Stomach (tissue), 8 donors: ENCODE measurements at regions not wholly inside any gene's neighbourhood (a gene's known extent, or its start where the extent isn't known, plus 50 kb on each side); places are given as distances from the start of the nearest gene placed in this dataset.

Experiments
- DNase-seq, 2 donors: peaks; one replicate each; pipeline versions ENCODE4 v3.0.0 to v3.0.0-alpha.2; 2013 to 2019
- H3K27ac ChIP-seq, 5 donors: fragments of 200-600 bp in 4 of 5; sonication (generic) in 4 of 5; one replicate each; pipeline ENCODE4 v1.5.1; 2013 to 2019; ENCODE audit warnings: mild to moderate bottlenecking in 1 of 5, moderate library complexity in 1 of 5
- H3K27me3 ChIP-seq, 3 donors: fragments of 200-600 bp; sonication (generic); one replicate each; pipeline ENCODE4 v1.5.1; 2017 to 2019; ENCODE audit warnings: mixed run types in 1 of 3
- H3K36me3 ChIP-seq, 4 donors: fragments of 200-600 bp; sonication (generic); 1 replicate in 3 of 4; 2 replicates in 1 of 4; pipeline ENCODE4 v1.5.1; 2016 to 2019
- H3K4me1 ChIP-seq, 4 donors: fragments of 200-600 bp; sonication (generic); one replicate each; pipeline ENCODE4 v1.5.1; 2016 to 2019
- H3K4me3 ChIP-seq, 4 donors: fragments of 200-600 bp; sonication (generic) in 3 of 4; one replicate each; pipeline ENCODE4 v1.5.1; 2016 to 2019; ENCODE audit warnings: mild to moderate bottlenecking in 1 of 4
- H3K9me3 ChIP-seq, 4 donors: fragments of 200-600 bp; sonication (generic); one replicate each; pipeline ENCODE4 v1.5.1; 2016 to 2019
- EP300 ChIP-seq: sonication (generic); formaldehyde crosslinking; IDR thresholded peaks from one replicate; pipeline ENCODE4 v1.6.1; 2017; ENCODE audit warnings: antibody characterized with exemption
- POLR2A ChIP-seq, 4 donors: fragments of 450-650 bp; IDR thresholded peaks; one replicate each; pipeline ENCODE4 v1.6.1; 2016; ENCODE audit warnings: antibody characterized with exemption in 4 of 4, control low read depth in 2 of 4, mild to moderate bottlenecking in 1 of 4, moderate library complexity in 1 of 4
- POLR2AphosphoS5 ChIP-seq, 3 donors: sonication (generic); formaldehyde crosslinking; IDR thresholded peaks; one replicate each; pipeline ENCODE4 v1.6.1; 2016; ENCODE audit warnings: antibody characterized with exemption in 3 of 3
- WGBS, 5 donors: extraction: QIAGEN DNeasy Blood & Tissue Kit in 3 of 5; methylation state at CpG; one replicate each; pipeline versions ENCODE4 v1.1.5 to v1.1.7; 2013 to 2018; 5-methylcytosine and 5-hydroxymethylcytosine counted together
- intact Hi-C: fragments of 100-400 bp; cut with DNase I; formaldehyde crosslinking; loops from one replicate; pipeline ENCODE4 v1.15.1; 2023; ENCODE audit warnings: low total_unique reads
- TF ChIP-seq, protein P1 (sequence below), 7 experiments: fragments of 450-650 bp in 4 of 7; fragments of 200-600 bp in 3 of 7; sonication (generic) in 3 of 7; IDR thresholded peaks; one replicate each; pipeline ENCODE4 v1.5.1; 2016 to 2019; ENCODE audit warnings: antibody characterized with exemption in 7 of 7, control low read depth in 2 of 7, mild to moderate bottlenecking in 1 of 7
- donor health status: healthy with polysubstance abuse.
- donor health status: Bipolar disorder and iron deficiency.
- donor health status: healthy.

DNA sequence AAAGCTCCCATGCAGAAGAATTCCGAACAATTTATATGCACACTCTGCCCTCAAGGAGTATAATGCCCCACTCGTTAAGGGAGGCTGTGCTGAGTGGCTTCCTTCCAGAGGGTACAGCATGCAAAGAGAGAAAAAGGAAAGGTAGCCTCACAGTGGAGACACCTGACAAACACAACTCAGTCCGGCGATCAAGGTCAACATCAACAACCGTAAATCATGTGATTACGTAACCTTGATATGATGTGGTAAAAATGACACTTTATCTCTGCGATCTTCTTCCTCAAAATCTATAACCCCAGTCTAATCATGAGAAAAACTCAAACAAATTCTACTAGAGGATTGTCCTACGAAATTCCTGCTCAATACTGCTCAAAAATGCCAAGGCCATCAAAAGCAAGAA, 400.5 kb upstream of the CCDC196 start:
- H3K27me3 ChIP-seq: no peaks in the 10 kb centered on the region
- no peak overlapping the region for H3K27ac ChIP-seq
- 81 to 88% (median 83%) methylated on average over 8 of the region's 8 CpGs for WGBS, 5 donors
- H3K9me3 ChIP-seq: no peaks in the 10 kb centered on the region
- no peak for TF ChIP-seq EP300
- TF ChIP-seq, protein P1, sequence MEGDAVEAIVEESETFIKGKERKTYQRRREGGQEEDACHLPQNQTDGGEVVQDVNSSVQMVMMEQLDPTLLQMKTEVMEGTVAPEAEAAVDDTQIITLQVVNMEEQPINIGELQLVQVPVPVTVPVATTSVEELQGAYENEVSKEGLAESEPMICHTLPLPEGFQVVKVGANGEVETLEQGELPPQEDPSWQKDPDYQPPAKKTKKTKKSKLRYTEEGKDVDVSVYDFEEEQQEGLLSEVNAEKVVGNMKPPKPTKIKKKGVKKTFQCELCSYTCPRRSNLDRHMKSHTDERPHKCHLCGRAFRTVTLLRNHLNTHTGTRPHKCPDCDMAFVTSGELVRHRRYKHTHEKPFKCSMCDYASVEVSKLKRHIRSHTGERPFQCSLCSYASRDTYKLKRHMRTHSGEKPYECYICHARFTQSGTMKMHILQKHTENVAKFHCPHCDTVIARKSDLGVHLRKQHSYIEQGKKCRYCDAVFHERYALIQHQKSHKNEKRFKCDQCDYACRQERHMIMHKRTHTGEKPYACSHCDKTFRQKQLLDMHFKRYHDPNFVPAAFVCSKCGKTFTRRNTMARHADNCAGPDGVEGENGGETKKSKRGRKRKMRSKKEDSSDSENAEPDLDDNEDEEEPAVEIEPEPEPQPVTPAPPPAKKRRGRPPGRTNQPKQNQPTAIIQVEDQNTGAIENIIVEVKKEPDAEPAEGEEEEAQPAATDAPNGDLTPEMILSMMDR (IDR thresholded peaks at IDR 0.05): no peak
- no peak for TF ChIP-seq POLR2AphosphoS5 (IDR thresholded peaks at IDR 0.05)
- TF ChIP-seq POLR2A (IDR thresholded peaks at IDR 0.05): no peak
- DNase-seq: no peak
- H3K36me3 ChIP-seq: no peaks in the 10 kb centered on the region
- no peaks in the 10 kb centered on the region for H3K4me1 ChIP-seq
- H3K4me3 ChIP-seq: no peak overlapping the region
- intact Hi-C loops: no loop called here

DNA sequence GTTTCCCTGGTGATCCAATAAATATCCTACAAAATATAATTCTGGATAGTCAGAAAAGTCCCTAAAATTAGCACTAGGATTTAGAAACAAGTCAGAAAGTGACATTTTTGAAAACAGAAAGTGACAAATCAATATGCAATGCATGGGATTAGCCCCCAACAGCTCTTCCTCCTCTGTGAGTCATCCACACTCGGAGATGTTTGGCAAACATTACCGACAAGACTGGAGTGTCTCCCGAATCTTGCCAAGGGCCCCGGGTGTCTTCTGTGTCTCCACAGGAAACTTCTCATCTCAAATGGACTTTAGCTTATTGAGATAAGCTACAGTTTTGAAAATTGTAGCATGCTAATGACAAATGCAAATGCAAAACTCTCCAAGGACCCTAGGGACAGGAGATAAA, 398.9 kb upstream of the CCDC196 start:
- intact Hi-C loops: no loop called here
- TF ChIP-seq, protein P1 (IDR thresholded peaks at IDR 0.05): no peak
- TF ChIP-seq POLR2AphosphoS5 (IDR thresholded peaks at IDR 0.05) (no peak), POLR2A (IDR thresholded peaks at IDR 0.05) (no peak), EP300 (no peak)
- Histone ChIP-seq H3K4me3 (no peak overlapping the region), H3K9me3 (no peaks in the 10 kb centered on the region), H3K27ac (no peak overlapping the region), H3K4me1 (no peaks in the 10 kb centered on the region), H3K27me3 (no peaks in the 10 kb centered on the region), H3K36me3 (no peaks in the 10 kb centered on the region)
- no peak for DNase-seq
- 41 to 60% (median 54%) methylated on average over 4 of the region's 4 CpGs for WGBS, 5 donors

DNA sequence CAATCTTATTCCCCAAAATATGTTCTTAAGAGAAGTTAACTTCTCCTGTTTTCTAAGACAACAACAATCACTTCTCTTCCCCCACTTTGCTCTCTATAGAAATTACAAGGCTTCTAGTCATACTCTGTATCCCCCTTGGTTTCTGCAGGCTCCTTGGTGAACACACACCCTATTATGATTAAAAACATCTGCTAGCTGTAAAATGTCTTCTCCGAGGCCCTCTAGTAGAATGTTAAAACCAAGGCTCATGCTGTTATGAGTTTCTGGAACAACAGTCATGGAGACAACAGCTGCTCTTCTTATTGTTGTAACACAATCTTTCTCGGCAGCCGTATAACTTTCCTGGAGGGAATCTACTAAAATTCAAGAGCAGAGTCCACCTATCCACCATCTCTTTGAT, 397.5 kb upstream of the CCDC196 start:
- intact Hi-C loops: no loop called here
- Histone ChIP-seq H3K4me3 (no peak overlapping the region), H3K9me3 (no peaks in the 10 kb centered on the region), H3K4me1 (no peaks in the 10 kb centered on the region), H3K27ac (no peak overlapping the region), H3K27me3 (no peaks in the 10 kb centered on the region), H3K36me3 (no peaks in the 10 kb centered on the region)
- TF ChIP-seq, protein P1 (IDR thresholded peaks at IDR 0.05): no peak
- TF ChIP-seq POLR2AphosphoS5 (IDR thresholded peaks at IDR 0.05) (no peak), EP300 (no peak), POLR2A (IDR thresholded peaks at IDR 0.05) (no peak)
- DNase-seq: no peak
- WGBS, 5 donors: 74 to 88% (median 78%) methylated on average over 3 of the region's 3 CpGs

DNA sequence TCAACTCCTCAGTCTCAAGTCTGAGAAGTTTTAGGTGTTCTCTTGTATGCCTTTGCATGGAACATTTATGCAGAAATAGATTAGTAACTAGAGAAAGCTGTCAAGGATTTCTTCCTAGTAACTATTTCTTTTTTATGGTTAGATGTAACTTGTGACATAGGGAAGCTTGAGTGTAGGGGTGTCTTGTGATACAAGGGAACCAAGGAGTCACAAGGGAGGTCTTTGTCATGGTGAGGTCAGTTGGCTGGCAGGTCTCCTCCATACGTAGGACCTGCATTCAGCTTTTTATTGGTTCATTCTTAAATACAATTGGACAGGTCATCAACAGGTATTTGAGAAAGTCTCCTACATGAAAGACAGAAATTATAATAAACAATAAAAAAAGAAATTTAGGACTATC, 394.0 kb upstream of the CCDC196 start:
- WGBS, 5 donors: 74 to 95% (median 88%) methylated on average over 1 of the region's 1 CpG
- Histone ChIP-seq H3K9me3 (no peaks in the 10 kb centered on the region), H3K36me3 (no peaks in the 10 kb centered on the region), H3K27ac (no peak overlapping the region), H3K4me1 (no peaks in the 10 kb centered on the region), H3K27me3 (no peaks in the 10 kb centered on the region), H3K4me3 (no peak overlapping the region)
- intact Hi-C loops: no loop called here
- TF ChIP-seq POLR2A (IDR thresholded peaks at IDR 0.05) (no peak), POLR2AphosphoS5 (IDR thresholded peaks at IDR 0.05) (no peak), EP300 (no peak)
- TF ChIP-seq, protein P1 (IDR thresholded peaks at IDR 0.05): no peak
- DNase-seq: no peak
